ENCODE measurements at regions not wholly inside any gene's neighbourhood (a gene's known extent, or its start where the extent isn't known, plus 50 kb on each side); places are given as distances from the start of the nearest gene placed in this dataset.

- H3K9me3 ChIP-seq (replicated peaks in 1 of 2; ENCODE audit: control insufficient read depth in 2 of 2, insufficient read depth in 1 of 2, low read depth in 1 of 2, low read length in 2 of 2) = no peaks in the 10 kb centered on the region
- no peak overlapping the region for H3K9ac ChIP-seq (ENCODE audit: low read depth, low read length, poor library complexity)
- no peak overlapping the region for H3K4ac ChIP-seq (ENCODE audit: low read length)
- H2BK15ac ChIP-seq (ENCODE audit: low read length) = no peak overlapping the region
- no peak overlapping the region for H3K23ac ChIP-seq (ENCODE audit: low read depth, low read length, poor library complexity)
- H2BK5ac ChIP-seq (ENCODE audit: low read length) = no peak overlapping the region
- H2AFZ ChIP-seq (ENCODE audit: low read length) = no peak overlapping the region
- H3K18ac ChIP-seq (ENCODE audit: low read length) = no peak overlapping the region
- no peak overlapping the region for H2BK12ac ChIP-seq (ENCODE audit: low read length)
- no peak overlapping the region for H2AK5ac ChIP-seq (ENCODE audit: low read depth, low read length)
- no peaks in the 10 kb centered on the region for H3K36me3 ChIP-seq (replicated peaks in 1 of 2; ENCODE audit: control insufficient read depth in 2 of 2, insufficient read depth in 2 of 2, low read length in 2 of 2)
- no peak overlapping the region for H4K8ac ChIP-seq (ENCODE audit: low read depth, low read length)
- no peak for DNase-seq (ENCODE audit: low spot score)
- no peaks in the 10 kb centered on the region for H3K4me1 ChIP-seq (ENCODE audit: control insufficient read depth in 2 of 2, insufficient read depth in 1 of 2, low read depth in 1 of 2, low read length in 2 of 2)
- no peak overlapping the region for H3K4me3 ChIP-seq (ENCODE audit: low read length in 2 of 2)
- H3K14ac ChIP-seq (ENCODE audit: low read length) = no peak overlapping the region
- H3K79me1 ChIP-seq (ENCODE audit: low read depth, low read length) = no peaks in the 10 kb centered on the region
- no peak overlapping the region for H4K91ac ChIP-seq (ENCODE audit: low read depth, low read length, poor library complexity)
- H3K27me3 ChIP-seq (ENCODE audit: control insufficient read depth in 3 of 3, insufficient read depth in 3 of 3, low read depth in 1 of 3, low read length in 3 of 3) = no peaks in the 10 kb centered on the region
- no peak overlapping the region for H3K4me2 ChIP-seq (ENCODE audit: insufficient read depth, low read length, poor library complexity, severe bottlenecking)
- H2BK120ac ChIP-seq (ENCODE audit: low read depth, low read length) = no peak overlapping the region
- H3K27ac ChIP-seq (replicated peaks; ENCODE audit: low read length) = no peak overlapping the region
Observed at GRCh38 chr7:89777499-89777898, 376.8 kb upstream of the STEAP1 start.

DNA sequence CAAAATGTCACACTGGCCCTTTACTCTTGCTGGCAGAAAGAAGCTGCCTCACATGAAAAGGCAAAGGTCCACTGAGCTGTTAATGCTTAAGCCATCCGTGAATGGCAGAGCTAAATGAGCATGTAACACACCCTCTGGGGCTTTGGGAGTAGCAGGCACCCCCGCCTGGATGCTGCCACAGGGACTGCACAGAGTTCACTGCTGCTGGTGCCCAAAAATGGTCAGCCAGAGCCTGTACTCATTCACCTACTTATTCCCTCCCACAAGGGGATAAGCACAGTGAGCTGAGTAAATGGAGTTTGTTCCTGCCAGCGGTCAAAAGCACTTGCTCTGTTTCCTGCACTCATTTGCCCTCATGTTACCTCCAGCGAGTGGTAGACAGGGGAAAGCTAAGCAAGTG lies 374.0 kb upstream of the STEAP1 start:
- H3K4me1 ChIP-seq (ENCODE audit: control insufficient read depth in 2 of 2, insufficient read depth in 1 of 2, low read depth in 1 of 2, low read length in 2 of 2) = no peaks in the 10 kb centered on the region
- no peak overlapping the region for H3K23ac ChIP-seq (ENCODE audit: low read depth, low read length, poor library complexity)
- no peak for DNase-seq (ENCODE audit: low spot score)
- H3K27me3 ChIP-seq (ENCODE audit: control insufficient read depth in 3 of 3, insufficient read depth in 3 of 3, low read depth in 1 of 3, low read length in 3 of 3) = no peaks in the 10 kb centered on the region
- no peak overlapping the region for H3K18ac ChIP-seq (ENCODE audit: low read length)
- H2BK12ac ChIP-seq (ENCODE audit: low read length) = no peak overlapping the region
- H3K9me3 ChIP-seq (replicated peaks in 1 of 2; ENCODE audit: control insufficient read depth in 2 of 2, insufficient read depth in 1 of 2, low read depth in 1 of 2, low read length in 2 of 2) = no peaks in the 10 kb centered on the region
- no peak overlapping the region for H4K91ac ChIP-seq (ENCODE audit: low read depth, low read length, poor library complexity)
- H3K14ac ChIP-seq (ENCODE audit: low read length) = no peak overlapping the region
- H2AK5ac ChIP-seq (ENCODE audit: low read depth, low read length) = no peak overlapping the region
- no peaks in the 10 kb centered on the region for H3K36me3 ChIP-seq (replicated peaks in 1 of 2; ENCODE audit: control insufficient read depth in 2 of 2, insufficient read depth in 2 of 2, low read length in 2 of 2)
- H4K8ac ChIP-seq (ENCODE audit: low read depth, low read length) = no peak overlapping the region
- no peak overlapping the region for H2AFZ ChIP-seq (ENCODE audit: low read length)
- no CpG with 5 or more reads among the region's 4 CpGs for WGBS, 2 donors (ENCODE audit: extremely low coverage in 2 of 2, insufficient read length in 2 of 2, insufficient replicate concordance in 1 of 2)
- no peak overlapping the region for H2BK15ac ChIP-seq (ENCODE audit: low read length)
- no peaks in the 10 kb centered on the region for H3K79me1 ChIP-seq (ENCODE audit: low read depth, low read length)
- H2BK5ac ChIP-seq (ENCODE audit: low read length) = no peak overlapping the region
- no peak overlapping the region for H3K27ac ChIP-seq (replicated peaks; ENCODE audit: low read length)
- no peak overlapping the region for H3K4ac ChIP-seq (ENCODE audit: low read length)
- no peak overlapping the region for H3K9ac ChIP-seq (ENCODE audit: low read depth, low read length, poor library complexity)
- H3K4me3 ChIP-seq (ENCODE audit: low read length in 2 of 2) = no peak overlapping the region
- H3K4me2 ChIP-seq (ENCODE audit: insufficient read depth, low read length, poor library complexity, severe bottlenecking) = no peak overlapping the region
- no peak overlapping the region for H2BK120ac ChIP-seq (ENCODE audit: low read depth, low read length)

DNA sequence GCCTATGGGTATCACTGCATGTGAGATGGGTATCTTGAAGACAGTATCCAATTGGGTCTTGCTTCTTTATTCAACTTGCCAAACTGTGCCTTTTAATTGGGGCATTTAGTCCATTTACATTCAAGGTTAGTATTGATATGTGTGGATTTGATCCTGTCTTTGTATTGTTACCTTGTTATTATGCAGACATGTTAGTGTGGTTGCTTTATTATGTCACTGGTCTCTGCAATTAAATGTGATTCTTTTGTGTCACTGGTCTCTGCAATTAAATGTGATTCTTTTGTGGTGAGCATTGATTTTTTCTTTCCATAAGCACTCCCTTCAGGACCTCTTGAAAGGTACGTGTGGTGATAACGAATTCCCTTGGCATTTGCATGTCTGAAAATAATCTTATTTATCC lies 357.8 kb upstream of the STEAP1 start:
- no CpG with 5 or more reads among the region's 2 CpGs for WGBS, 2 donors (ENCODE audit: extremely low coverage in 2 of 2, insufficient read length in 2 of 2, insufficient replicate concordance in 1 of 2)
- DNase-seq (ENCODE audit: low spot score) = no peak
- Histone ChIP-seq H3K18ac (ENCODE audit: low read length) (no peak overlapping the region), H4K91ac (ENCODE audit: low read depth, low read length, poor library complexity) (no peak overlapping the region), H3K4me1 (ENCODE audit: control insufficient read depth in 2 of 2, insufficient read depth in 1 of 2, low read depth in 1 of 2, low read length in 2 of 2) (peaks cover 0 to 5% of the 10 kb centered on the region in 2 donors), H2BK5ac (ENCODE audit: low read length) (no peak overlapping the region), H2BK120ac (ENCODE audit: low read depth, low read length) (no peak overlapping the region), H2AK5ac (ENCODE audit: low read depth, low read length) (no peak overlapping the region), H2BK15ac (ENCODE audit: low read length) (no peak overlapping the region), H4K8ac (ENCODE audit: low read depth, low read length) (no peak overlapping the region), H2BK12ac (ENCODE audit: low read length) (no peak overlapping the region), H3K4ac (ENCODE audit: low read length) (no peak overlapping the region), H3K36me3 (replicated peaks in 1 of 2; ENCODE audit: control insufficient read depth in 2 of 2, insufficient read depth in 2 of 2, low read length in 2 of 2) (no peaks in the 10 kb centered on the region), H3K4me2 (ENCODE audit: insufficient read depth, low read length, poor library complexity, severe bottlenecking) (no peak overlapping the region), H3K14ac (ENCODE audit: low read length) (no peak overlapping the region), H3K23ac (ENCODE audit: low read depth, low read length, poor library complexity) (no peak overlapping the region), H3K79me1 (ENCODE audit: low read depth, low read length) (no peaks in the 10 kb centered on the region), H3K9me3 (replicated peaks in 1 of 2; ENCODE audit: control insufficient read depth in 2 of 2, insufficient read depth in 1 of 2, low read depth in 1 of 2, low read length in 2 of 2) (peaks cover 0 to 4% of the 10 kb centered on the region in 2 donors), H2AFZ (ENCODE audit: low read length) (no peak overlapping the region), H3K9ac (ENCODE audit: low read depth, low read length, poor library complexity) (no peak overlapping the region), H3K27ac (replicated peaks; ENCODE audit: low read length) (no peak overlapping the region), H3K4me3 (ENCODE audit: low read length in 2 of 2) (no peak overlapping the region), H3K27me3 (ENCODE audit: control insufficient read depth in 3 of 3, insufficient read depth in 3 of 3, low read depth in 1 of 3, low read length in 3 of 3) (no peaks in the 10 kb centered on the region)

GRCh38 chr7:89797965-89798598 lies 356.2 kb upstream of the STEAP1 start:
- no peak overlapping the region for H3K27ac ChIP-seq (replicated peaks; ENCODE audit: low read length)
- no peak for DNase-seq (ENCODE audit: low spot score)
- no peak overlapping the region for H3K23ac ChIP-seq (ENCODE audit: low read depth, low read length, poor library complexity)
- H2BK5ac ChIP-seq (ENCODE audit: low read length) = no peak overlapping the region
- no peak overlapping the region for H3K9ac ChIP-seq (ENCODE audit: low read depth, low read length, poor library complexity)
- peak overlapping the region; percentile 65 for H2BK12ac ChIP-seq (ENCODE audit: low read length)
- H2BK120ac ChIP-seq (ENCODE audit: low read depth, low read length) = no peak overlapping the region
- H4K8ac ChIP-seq (ENCODE audit: low read depth, low read length) = peak overlapping the region; percentile 78
- H2BK15ac ChIP-seq (ENCODE audit: low read length) = peak overlapping the region; percentile 20
- no peak overlapping the region for H3K4me2 ChIP-seq (ENCODE audit: insufficient read depth, low read length, poor library complexity, severe bottlenecking)
- H3K14ac ChIP-seq (ENCODE audit: low read length) = no peak overlapping the region
- H3K4me1 ChIP-seq (ENCODE audit: control insufficient read depth in 2 of 2, insufficient read depth in 1 of 2, low read depth in 1 of 2, low read length in 2 of 2) = peaks cover 0 to 5% of the 10 kb centered on the region in 2 donors
- H3K9me3 ChIP-seq (replicated peaks in 1 of 2; ENCODE audit: control insufficient read depth in 2 of 2, insufficient read depth in 1 of 2, low read depth in 1 of 2, low read length in 2 of 2) = peaks cover 0 to 4% of the 10 kb centered on the region in 2 donors
- H3K4me3 ChIP-seq (ENCODE audit: low read length in 2 of 2) = peak overlapping the region in 1 of 2 donors; percentile 60
- no peaks in the 10 kb centered on the region for H3K27me3 ChIP-seq (ENCODE audit: control insufficient read depth in 3 of 3, insufficient read depth in 3 of 3, low read depth in 1 of 3, low read length in 3 of 3)
- no peaks in the 10 kb centered on the region for H3K79me1 ChIP-seq (ENCODE audit: low read depth, low read length)
- H2AK5ac ChIP-seq (ENCODE audit: low read depth, low read length) = no peak overlapping the region
- H4K91ac ChIP-seq (ENCODE audit: low read depth, low read length, poor library complexity) = peak overlapping the region; percentile 53
- H3K18ac ChIP-seq (ENCODE audit: low read length) = peak overlapping the region; percentile 80
- H2AFZ ChIP-seq (ENCODE audit: low read length) = no peak overlapping the region
- no peak overlapping the region for H3K4ac ChIP-seq (ENCODE audit: low read length)
- no CpG with 5 or more reads among the region's 3 CpGs for WGBS, 2 donors (ENCODE audit: extremely low coverage in 2 of 2, insufficient read length in 2 of 2, insufficient replicate concordance in 1 of 2)
- H3K36me3 ChIP-seq (replicated peaks in 1 of 2; ENCODE audit: control insufficient read depth in 2 of 2, insufficient read depth in 2 of 2, low read length in 2 of 2) = no peaks in the 10 kb centered on the region

All from neuronal stem cell (in vitro differentiated cells).